B cell (primary cell): ENCODE measurements at regions not wholly inside any gene's neighbourhood (a gene's known extent, or its start where the extent isn't known, plus 50 kb on each side); places are given as distances from the start of the nearest gene placed in this dataset.

Source experiments
- ATAC-seq: fragments of 200-7000 bp; cut with Tn5 transposase; one replicate; pipeline ENCODE4 v1.10.0; 2021; ENCODE audit warnings: low read depth, mild to moderate bottlenecking, moderate number of reproducible peaks, moderate library complexity
- CTCF ChIA-PET: fragments of 350-600 bp; sonication (Branson Sonifier 250); formaldehyde crosslinking; loops from one replicate; lab custom pipeline; 2021; ENCODE audit warnings: antibody characterized with exemption, inconsistent platforms; lab: Charles Lee
- POLR2A ChIA-PET: fragments of 350-600 bp; sonication (Branson Sonifier 250); formaldehyde crosslinking; loops from one replicate; lab custom pipeline; 2021; ENCODE audit warnings: antibody characterized with exemption; lab: Charles Lee
- DNase-seq: peaks from one replicate; pipeline ENCODE4 v3.0.0; 2013
- H2AFZ ChIP-seq: 2 replicates; pipeline ENCODE4 v1.6.1; 2012; ENCODE audit warnings: mild to moderate bottlenecking, low read depth, low read length; ENCODE audit not compliant: insufficient read depth, poor library complexity, severe bottlenecking
- H3K27ac ChIP-seq, 2 donors: 1 replicate in 1 of 2; 2 replicates in 1 of 2; pipeline ENCODE4 v1.5.1; 2012 to 2013; ENCODE audit warnings: low read length in 2 of 2, mild to moderate bottlenecking in 2 of 2, moderate library complexity in 1 of 2
- H3K27me3 ChIP-seq, 4 experiments: fragments of 200-600 bp in 1 of 4; sonication (generic) in 1 of 4; replicated peaks in 1 of 4; 1 replicate in 2 of 4; 2 replicates in 2 of 4; pipeline versions ENCODE4 v1.6.1 to v1.7.0; 2013 to 2016; ENCODE audit warnings: low read length in 3 of 4, mild to moderate bottlenecking in 2 of 4, mixed read lengths in 1 of 4, moderate library complexity in 1 of 4; ENCODE audit not compliant: insufficient read depth in 4 of 4, control insufficient read depth in 3 of 4; ENCODE audit errors: control extremely low read depth in 1 of 4
- H3K36me3 ChIP-seq, 2 experiments: replicated peaks in 1 of 2; 1 replicate in 1 of 2; 2 replicates in 1 of 2; pipeline versions ENCODE4 v1.6.1 to v1.7.1; 2013; ENCODE audit warnings: low read length in 1 of 2; ENCODE audit not compliant: insufficient read depth in 2 of 2, control insufficient read depth in 1 of 2; ENCODE audit errors: control extremely low read depth in 1 of 2, extremely low read depth in 1 of 2
- H3K4me1 ChIP-seq, 2 donors: fragments of 200-600 bp in 1 of 2; sonication (generic) in 1 of 2; 1 replicate in 1 of 2; 2 replicates in 1 of 2; pipeline versions ENCODE4 v1.5.1 to v1.6.1; 2013 to 2017; ENCODE audit warnings: low read length in 2 of 2; ENCODE audit not compliant: control insufficient read depth in 2 of 2, insufficient read depth in 2 of 2
- H3K4me2 ChIP-seq: replicated peaks from 2 replicates; pipeline ENCODE3; 2012; ENCODE audit warnings: mild to moderate bottlenecking, low read depth, low read length; ENCODE audit not compliant: poor library complexity, severe bottlenecking
- H3K4me3 ChIP-seq, 5 experiments: fragments of 200-600 bp in 1 of 5; sonication (generic) in 1 of 5; 1 replicate in 3 of 5; 2 replicates in 2 of 5; pipeline versions ENCODE4 v1.5.1 to v1.7.0; 2011 to 2016; ENCODE audit warnings: low read length in 4 of 5, mild to moderate bottlenecking in 4 of 5, low read depth in 2 of 5, control low read depth in 1 of 5, moderate library complexity in 1 of 5; ENCODE audit not compliant: insufficient read depth in 1 of 5; ENCODE audit errors: control extremely low read depth in 1 of 5, extremely low read depth in 1 of 5
- H3K79me2 ChIP-seq: fragments of 200-600 bp; sonication (generic); one replicate; pipeline ENCODE4 v1.6.0; 2016; ENCODE audit warnings: low read length; ENCODE audit not compliant: control insufficient read depth, insufficient read depth
- H3K9ac ChIP-seq: fragments of 200-600 bp; sonication (generic); 2 replicates; pipeline ENCODE4 v1.6.1; 2017; ENCODE audit warnings: mild to moderate bottlenecking, low read length, moderate library complexity
- H3K9me3 ChIP-seq, 3 donors: one replicate each; pipeline versions ENCODE4 v1.6.1 to v1.7.1; 2013; ENCODE audit warnings: low read length in 2 of 3; ENCODE audit not compliant: control insufficient read depth in 2 of 3, insufficient read depth in 1 of 3; ENCODE audit errors: control extremely low read depth in 1 of 3
- H4K20me1 ChIP-seq: 2 replicates; pipeline ENCODE4 v1.6.0; 2012; ENCODE audit warnings: mild to moderate bottlenecking, low read length; ENCODE audit not compliant: insufficient read depth, control insufficient read depth, poor library complexity, severe bottlenecking
- H3K27ac Mint-ChIP-seq: one replicate; pipeline ENCODE4 v1.8.0; 2021; ENCODE audit warnings: mixed read lengths
- H3K27me3 Mint-ChIP-seq: one replicate; pipeline ENCODE4 v1.8.0; 2021; ENCODE audit warnings: mixed read lengths
- H3K4me1 Mint-ChIP-seq: one replicate; pipeline ENCODE4 v1.8.0; 2021; ENCODE audit warnings: mixed read lengths
- H3K4me3 Mint-ChIP-seq: one replicate; pipeline ENCODE4 v1.8.0; 2021; ENCODE audit warnings: mixed read lengths
- H3K9me3 Mint-ChIP-seq: one replicate; pipeline ENCODE4 v1.8.0; 2022; ENCODE audit warnings: mixed read lengths; ENCODE audit not compliant: insufficient read depth
- CTCF ChIP-seq: fragments of 200-600 bp; IDR thresholded peaks from one replicate; pipeline ENCODE4 v1.8.0; 2022; ENCODE audit warnings: antibody characterized with exemption, mild to moderate bottlenecking
- EZH2 ChIP-seq: IDR thresholded peaks from 2 replicates; pipeline ENCODE4 v1.6.1; 2012; ENCODE audit warnings: borderline replicate concordance, low read depth, mild to moderate bottlenecking, moderate library complexity, low read length; ENCODE audit not compliant: insufficient read depth, poor library complexity, severe bottlenecking
- WGBS: methylation state at CpG from one replicate; pipeline ENCODE4 v1.1.5; 2013; ENCODE audit warnings: missing lambda C conversion rate; ENCODE audit not compliant: insufficient coverage; 5-methylcytosine and 5-hydroxymethylcytosine counted together
- intact Hi-C: fragments of 100-400 bp; cut with micrococcal nuclease; formaldehyde crosslinking; loops from one replicate; pipeline ENCODE4 v1.10.0; 2022

GRCh38 chr17:14777291-14777690, 476.4 kb downstream of the HS3ST3B1 start:
- Mint-ChIP-seq H3K4me1 (no peaks in the 10 kb centered on the region), H3K4me3 (no peak overlapping the region), H3K27me3 (peaks cover 23% of the 10 kb centered on the region), H3K9me3 (peaks cover 4% of the 10 kb centered on the region), H3K27ac (no peak overlapping the region)
- no peaks in the 10 kb centered on the region for H3K36me3 ChIP-seq
- 50% methylated on average over 2 of the region's 2 CpGs for WGBS
- no peak overlapping the region for H3K27ac ChIP-seq
- no peak for DNase-seq
- no peak overlapping the region for H3K4me3 ChIP-seq
- TF ChIP-seq CTCF: no peak
- TF ChIP-seq EZH2: no peak
- H3K27me3 ChIP-seq: no peaks in the 10 kb centered on the region
- ATAC-seq: no peak
- no peaks in the 10 kb centered on the region for H3K9me3 ChIP-seq
- no peaks in the 10 kb centered on the region for H3K4me1 ChIP-seq
- POLR2A ChIA-PET: no interaction called here
- no peak overlapping the region for H3K9ac ChIP-seq
- H3K4me2 ChIP-seq: no peak overlapping the region
- intact Hi-C loops: no loop called here
- no peak overlapping the region for H2AFZ ChIP-seq
- no peaks in the 10 kb centered on the region for H4K20me1 ChIP-seq
- no peaks in the 10 kb centered on the region for H3K79me2 ChIP-seq
- CTCF ChIA-PET: interaction anchor here (1.0 kb wide), 1 partner anchor 30 kb away, joined by 4 read pairs; no protein-coding TSS in a partner anchor

GRCh38 chr17:14776791-14777190, 475.9 kb downstream of the HS3ST3B1 start:
- no peak for DNase-seq
- no peak overlapping the region for H3K4me2 ChIP-seq
- H3K36me3 ChIP-seq: no peaks in the 10 kb centered on the region
- H3K4me3 ChIP-seq: no peak overlapping the region
- no peaks in the 10 kb centered on the region for H3K4me1 ChIP-seq
- no peak for ATAC-seq
- Mint-ChIP-seq H3K27ac (no peak overlapping the region), H3K9me3 (peaks cover 4% of the 10 kb centered on the region), H3K27me3 (peaks cover 23% of the 10 kb centered on the region), H3K4me3 (no peak overlapping the region), H3K4me1 (no peaks in the 10 kb centered on the region)
- intact Hi-C loops: no loop called here
- POLR2A ChIA-PET: no interaction called here
- CTCF ChIA-PET: interaction anchor here (1.0 to 1.2 kb wide), 2 partner anchors 29 to 474 kb away, joined by 3 to 4 read pairs; no protein-coding TSS in a partner anchor
- H3K79me2 ChIP-seq: no peaks in the 10 kb centered on the region
- H3K27ac ChIP-seq: no peak overlapping the region
- no peaks in the 10 kb centered on the region for H3K27me3 ChIP-seq
- TF ChIP-seq EZH2: no peak
- no peak for TF ChIP-seq CTCF
- H2AFZ ChIP-seq: no peak overlapping the region
- no peaks in the 10 kb centered on the region for H4K20me1 ChIP-seq
- H3K9ac ChIP-seq: no peak overlapping the region
- no CpG with 5 or more reads among the region's 1 CpG for WGBS
- no peaks in the 10 kb centered on the region for H3K9me3 ChIP-seq
